ENCODE measurements at regions not wholly inside any gene's neighbourhood (a gene's known extent, or its start where the extent isn't known, plus 50 kb on each side); places are given as distances from the start of the nearest gene placed in this dataset.

DNA sequence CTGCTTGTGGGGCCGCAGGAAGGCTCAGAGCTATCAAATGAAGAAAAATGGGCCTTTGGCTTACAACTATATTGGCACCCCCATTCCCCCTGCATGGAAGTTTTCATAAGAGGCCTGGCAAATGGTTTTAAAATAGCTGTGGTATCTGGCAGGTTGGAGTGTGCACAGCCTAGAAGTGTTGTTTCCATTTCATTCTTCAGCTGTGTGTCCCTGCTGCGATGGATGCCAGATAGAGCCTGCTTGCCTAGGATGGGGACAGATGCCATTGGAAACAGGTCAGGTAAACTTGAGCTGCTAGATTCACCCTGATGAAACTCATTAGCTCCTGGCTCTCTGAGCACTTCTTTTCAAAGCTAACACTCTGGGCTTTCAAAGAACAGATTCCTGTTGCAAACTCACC, 183.3 kb downstream of the IRX1 start:
- WGBS (ENCODE audit: insufficient coverage) = 100% methylated on average over 2 of the region's 2 CpGs

DNA sequence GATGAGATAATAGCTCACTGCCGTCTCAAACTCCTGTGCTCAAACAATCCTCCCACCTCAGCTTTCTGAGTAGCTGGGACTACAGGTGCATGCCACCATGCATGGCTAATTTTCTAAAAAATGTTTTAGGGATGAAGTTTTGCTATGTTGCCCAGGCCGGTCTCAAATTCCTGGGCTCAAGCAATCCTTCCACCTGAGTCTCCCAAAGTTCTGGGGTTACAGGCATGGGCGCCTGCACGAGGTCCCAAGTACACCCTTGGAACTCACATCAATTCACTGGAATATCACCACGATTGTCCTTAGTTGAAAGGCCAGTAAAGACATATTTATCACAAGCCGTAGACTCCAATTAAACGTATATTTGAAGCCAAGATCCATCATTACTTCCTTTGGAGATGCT, 184.6 kb downstream of the IRX1 start:
- peaks cover 4% of the 10 kb centered on the region for H3K4me1 ChIP-seq (ENCODE audit: control insufficient read depth, insufficient read depth, low read length)
- DNase-seq = no peak
- H3K27me3 ChIP-seq (ENCODE audit: control insufficient read depth, insufficient read depth, low read length) = no peaks in the 10 kb centered on the region
- H3K27ac ChIP-seq (ENCODE audit: low read length) = no peak overlapping the region
- no peaks in the 10 kb centered on the region for H3K9me3 ChIP-seq (replicated peaks; ENCODE audit: control insufficient read depth, low read depth, low read length)
- H3K36me3 ChIP-seq (ENCODE audit: control insufficient read depth, insufficient read depth, low read length) = no peaks in the 10 kb centered on the region
- WGBS (ENCODE audit: insufficient coverage) = 77% methylated on average over 3 of the region's 7 CpGs
- no peak overlapping the region for H3K4me3 ChIP-seq (ENCODE audit: low read length)

More for the DNA sequence above, 183.3 kb downstream of the IRX1 start:
- Histone ChIP-seq H3K4me3 (ENCODE audit: low read length) (no peak overlapping the region), H3K4me1 (ENCODE audit: control insufficient read depth, insufficient read depth, low read length) (peaks cover 4% of the 10 kb centered on the region), H3K27me3 (ENCODE audit: control insufficient read depth, insufficient read depth, low read length) (no peaks in the 10 kb centered on the region), H3K36me3 (ENCODE audit: control insufficient read depth, insufficient read depth, low read length) (no peaks in the 10 kb centered on the region), H3K9me3 (replicated peaks; ENCODE audit: control insufficient read depth, low read depth, low read length) (no peaks in the 10 kb centered on the region), H3K27ac (ENCODE audit: low read length) (no peak overlapping the region)
- no peak for DNase-seq

DNA sequence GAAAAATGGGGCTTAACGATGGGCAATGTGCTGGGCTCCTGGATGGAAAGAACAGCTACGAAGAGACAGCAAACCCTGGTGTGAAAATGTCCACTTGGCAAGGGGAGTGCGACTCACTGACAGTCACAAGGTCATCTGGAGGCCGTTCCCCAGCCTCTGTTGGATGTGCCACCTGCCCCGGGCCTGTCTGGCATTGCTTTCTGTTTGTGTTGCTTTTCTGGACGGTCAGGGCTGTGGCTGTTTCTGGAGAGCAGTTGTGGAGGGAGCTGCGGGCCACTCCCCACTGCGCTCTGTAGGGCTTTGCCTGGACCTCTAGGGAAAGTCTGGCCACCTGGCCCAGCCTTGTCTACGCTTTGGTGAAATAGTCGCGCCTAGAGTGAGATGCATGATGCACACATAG, 185.3 kb downstream of the IRX1 start:
- peaks cover 4% of the 10 kb centered on the region for H3K4me1 ChIP-seq (ENCODE audit: control insufficient read depth, insufficient read depth, low read length)
- H3K4me3 ChIP-seq (ENCODE audit: low read length) = no peak overlapping the region
- DNase-seq = no peak
- 79% methylated on average over 11 of the region's 11 CpGs for WGBS (ENCODE audit: insufficient coverage)
- no peaks in the 10 kb centered on the region for H3K36me3 ChIP-seq (ENCODE audit: control insufficient read depth, insufficient read depth, low read length)
- no peak overlapping the region for H3K27ac ChIP-seq (ENCODE audit: low read length)
- H3K27me3 ChIP-seq (ENCODE audit: control insufficient read depth, insufficient read depth, low read length) = no peaks in the 10 kb centered on the region
- no peaks in the 10 kb centered on the region for H3K9me3 ChIP-seq (replicated peaks; ENCODE audit: control insufficient read depth, low read depth, low read length)

DNA sequence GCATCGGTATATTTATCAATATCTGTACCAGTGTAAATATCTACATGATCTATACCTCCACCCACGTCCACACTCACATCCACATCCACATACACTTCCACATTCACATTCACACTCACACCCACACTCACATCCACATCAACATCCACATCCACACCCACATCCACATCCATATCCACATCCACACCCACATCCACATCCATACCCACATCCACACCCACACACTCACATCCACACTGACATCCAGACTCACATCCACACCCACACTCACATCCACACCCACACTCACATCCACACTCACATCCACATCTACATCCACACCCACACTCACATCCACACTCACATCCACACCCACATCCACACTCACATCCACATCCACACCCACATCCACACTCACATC, 189.2 kb downstream of the IRX1 start:
- Histone ChIP-seq H3K27me3 (ENCODE audit: control insufficient read depth, insufficient read depth, low read length) (peaks cover 4% of the 10 kb centered on the region), H3K9me3 (replicated peaks; ENCODE audit: control insufficient read depth, low read depth, low read length) (no peaks in the 10 kb centered on the region), H3K4me1 (ENCODE audit: control insufficient read depth, insufficient read depth, low read length) (no peaks in the 10 kb centered on the region), H3K27ac (ENCODE audit: low read length) (no peak overlapping the region), H3K4me3 (ENCODE audit: low read length) (no peak overlapping the region), H3K36me3 (ENCODE audit: control insufficient read depth, insufficient read depth, low read length) (no peaks in the 10 kb centered on the region)
- 72% methylated on average over 2 of the region's 2 CpGs for WGBS (ENCODE audit: insufficient coverage)
- no peak for DNase-seq

DNA sequence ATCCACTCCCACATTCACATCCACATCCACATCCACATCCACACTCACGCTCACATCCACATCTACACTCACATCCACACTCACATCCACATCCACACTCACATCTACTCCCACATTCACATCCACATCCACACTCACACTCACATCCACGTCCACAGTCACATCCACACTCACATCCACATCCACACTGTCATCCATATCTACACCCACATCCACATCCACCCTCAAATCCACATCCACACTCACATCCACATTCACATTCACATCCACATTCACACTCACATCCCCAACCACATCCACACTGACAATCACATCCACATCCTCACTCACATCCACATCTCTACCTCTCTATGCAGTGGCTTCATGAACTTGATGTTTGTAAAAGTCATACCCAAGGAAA, 190.5 kb downstream of the IRX1 start:
- no peaks in the 10 kb centered on the region for H3K9me3 ChIP-seq (replicated peaks; ENCODE audit: control insufficient read depth, low read depth, low read length)
- no peak overlapping the region for H3K4me3 ChIP-seq (ENCODE audit: low read length)
- no peaks in the 10 kb centered on the region for H3K36me3 ChIP-seq (ENCODE audit: control insufficient read depth, insufficient read depth, low read length)
- H3K4me1 ChIP-seq (ENCODE audit: control insufficient read depth, insufficient read depth, low read length) = no peaks in the 10 kb centered on the region
- H3K27ac ChIP-seq (ENCODE audit: low read length) = no peak overlapping the region
- WGBS (ENCODE audit: insufficient coverage) = 90% methylated on average over 2 of the region's 2 CpGs
- DNase-seq = no peak
- peaks cover 4% of the 10 kb centered on the region for H3K27me3 ChIP-seq (ENCODE audit: control insufficient read depth, insufficient read depth, low read length)

DNA sequence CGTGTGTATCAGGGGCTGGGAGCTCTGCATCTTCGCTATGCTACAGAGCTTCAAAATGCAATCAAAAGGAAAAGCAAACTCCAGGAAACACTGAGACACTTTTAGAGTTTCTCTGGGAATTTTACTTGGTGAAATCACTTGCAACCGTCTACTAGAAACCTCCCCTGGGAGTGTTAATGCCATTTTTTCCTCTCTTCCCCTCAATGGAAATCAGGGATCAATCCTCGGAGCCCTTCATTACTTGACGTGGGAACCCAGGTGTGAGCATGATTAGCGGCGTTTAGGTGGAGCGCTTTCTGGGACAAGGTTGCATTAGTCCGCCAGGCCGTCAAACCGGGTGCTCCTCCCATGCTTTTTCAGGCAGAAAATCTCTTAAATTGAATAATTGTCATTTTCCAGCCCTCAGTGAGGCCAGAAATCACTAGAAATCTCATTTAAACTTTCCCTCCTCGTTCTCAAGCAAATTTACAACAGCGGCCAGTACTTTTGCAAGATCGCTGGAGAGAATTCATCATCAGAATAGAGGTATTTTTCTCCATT, 191.3 kb downstream of the IRX1 start:
- 46% methylated on average over 7 of the region's 14 CpGs for WGBS (ENCODE audit: insufficient coverage)
- H3K4me3 ChIP-seq (ENCODE audit: low read length) = no peak overlapping the region
- H3K27me3 ChIP-seq (ENCODE audit: control insufficient read depth, insufficient read depth, low read length) = peaks cover 4% of the 10 kb centered on the region
- DNase-seq = no peak
- H3K9me3 ChIP-seq (replicated peaks; ENCODE audit: control insufficient read depth, low read depth, low read length) = no peaks in the 10 kb centered on the region
- no peaks in the 10 kb centered on the region for H3K4me1 ChIP-seq (ENCODE audit: control insufficient read depth, insufficient read depth, low read length)
- H3K36me3 ChIP-seq (ENCODE audit: control insufficient read depth, insufficient read depth, low read length) = no peaks in the 10 kb centered on the region
- no peak overlapping the region for H3K27ac ChIP-seq (ENCODE audit: low read length)

DNA sequence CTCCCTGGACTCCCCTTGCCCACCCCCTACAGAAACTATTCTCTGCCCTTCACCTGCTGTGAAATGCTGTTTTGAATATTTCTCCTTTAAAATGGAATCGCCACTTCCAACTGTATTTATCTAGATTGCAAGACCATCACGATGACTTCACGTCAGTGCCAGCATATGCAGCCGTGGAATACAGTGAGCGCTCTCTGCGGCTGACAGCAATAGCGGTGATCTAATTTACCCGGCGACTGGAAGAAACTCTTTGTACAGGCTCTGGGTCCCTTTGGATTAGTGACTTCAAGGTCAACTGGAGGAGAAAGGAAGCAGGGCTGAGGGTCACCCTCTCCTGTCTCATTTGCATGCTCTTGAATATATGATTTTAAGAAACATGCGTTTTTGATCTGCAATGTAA, 192.0 kb downstream of the IRX1 start:
- WGBS (ENCODE audit: insufficient coverage) = 41% methylated on average over 9 of the region's 10 CpGs
- Histone ChIP-seq H3K4me3 (ENCODE audit: low read length) (no peak overlapping the region), H3K4me1 (ENCODE audit: control insufficient read depth, insufficient read depth, low read length) (no peaks in the 10 kb centered on the region), H3K36me3 (ENCODE audit: control insufficient read depth, insufficient read depth, low read length) (no peaks in the 10 kb centered on the region), H3K9me3 (replicated peaks; ENCODE audit: control insufficient read depth, low read depth, low read length) (no peaks in the 10 kb centered on the region), H3K27ac (ENCODE audit: low read length) (no peak overlapping the region), H3K27me3 (ENCODE audit: control insufficient read depth, insufficient read depth, low read length) (peaks cover 4% of the 10 kb centered on the region)
- DNase-seq = no peak

DNA sequence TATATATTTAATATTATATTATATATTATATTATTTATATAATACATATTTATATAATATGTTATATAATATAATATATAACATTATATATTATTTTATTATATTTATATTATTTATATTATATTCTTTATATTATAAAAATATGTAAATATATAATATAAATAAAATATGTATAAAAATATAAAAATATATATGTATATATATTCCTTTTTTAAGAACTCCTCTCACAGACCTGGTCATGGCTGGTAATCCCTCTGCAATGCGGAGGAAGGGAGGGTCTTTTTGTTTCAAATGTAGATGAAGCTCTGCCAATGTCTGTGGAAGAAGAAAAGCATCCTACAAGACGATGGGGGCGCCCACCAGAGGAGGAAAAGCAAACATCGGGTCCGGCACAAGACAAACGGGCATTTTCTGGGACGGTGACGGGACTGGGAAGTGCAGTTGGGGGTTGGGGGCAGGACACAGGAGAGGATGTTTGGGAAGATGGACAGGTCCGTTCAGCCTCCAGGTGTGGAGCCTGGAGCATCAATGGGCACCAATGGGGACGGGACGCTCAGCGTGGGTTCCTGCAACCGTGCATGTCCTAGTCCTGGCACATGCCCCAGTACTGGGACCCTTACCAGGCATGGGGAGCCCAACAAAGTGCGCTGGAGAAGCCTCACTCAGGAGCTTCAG, 194.0 kb downstream of the IRX1 start:
- peaks cover 4% of the 10 kb centered on the region for H3K27me3 ChIP-seq (ENCODE audit: control insufficient read depth, insufficient read depth, low read length)
- no peaks in the 10 kb centered on the region for H3K9me3 ChIP-seq (replicated peaks; ENCODE audit: control insufficient read depth, low read depth, low read length)
- no peaks in the 10 kb centered on the region for H3K4me1 ChIP-seq (ENCODE audit: control insufficient read depth, insufficient read depth, low read length)
- H3K4me3 ChIP-seq (ENCODE audit: low read length) = no peak overlapping the region
- no peak overlapping the region for H3K27ac ChIP-seq (ENCODE audit: low read length)
- no peak for DNase-seq
- no peaks in the 10 kb centered on the region for H3K36me3 ChIP-seq (ENCODE audit: control insufficient read depth, insufficient read depth, low read length)
- WGBS (ENCODE audit: insufficient coverage) = 75% methylated on average over 12 of the region's 14 CpGs

DNA sequence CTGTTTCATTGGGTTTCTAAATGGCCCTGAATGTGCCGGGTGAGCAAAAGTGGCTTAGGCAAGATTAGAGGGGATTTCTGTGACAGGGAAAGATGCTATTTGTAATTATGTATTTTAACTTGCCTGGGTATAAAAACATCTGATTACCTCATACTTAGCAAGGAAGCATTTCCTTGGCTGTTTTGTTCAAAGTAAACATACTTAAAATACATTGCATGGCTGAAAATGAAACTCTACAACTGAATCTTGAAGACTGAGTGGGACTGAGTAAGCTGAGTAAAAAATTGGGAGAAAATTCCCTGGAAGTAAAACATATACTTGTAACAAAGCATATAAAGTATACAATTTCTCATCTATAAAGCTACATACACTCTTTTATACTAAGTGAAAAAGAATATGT, 197.5 kb downstream of the IRX1 start:
- no peak overlapping the region for H3K4me3 ChIP-seq (ENCODE audit: low read length)
- H3K27ac ChIP-seq (ENCODE audit: low read length) = no peak overlapping the region
- no peaks in the 10 kb centered on the region for H3K9me3 ChIP-seq (replicated peaks; ENCODE audit: control insufficient read depth, low read depth, low read length)
- no peaks in the 10 kb centered on the region for H3K4me1 ChIP-seq (ENCODE audit: control insufficient read depth, insufficient read depth, low read length)
- H3K36me3 ChIP-seq (ENCODE audit: control insufficient read depth, insufficient read depth, low read length) = no peaks in the 10 kb centered on the region
- no CpG with 5 or more reads among the region's 1 CpG for WGBS (ENCODE audit: insufficient coverage)
- no peak for DNase-seq
- H3K27me3 ChIP-seq (ENCODE audit: control insufficient read depth, insufficient read depth, low read length) = no peaks in the 10 kb centered on the region

DNA sequence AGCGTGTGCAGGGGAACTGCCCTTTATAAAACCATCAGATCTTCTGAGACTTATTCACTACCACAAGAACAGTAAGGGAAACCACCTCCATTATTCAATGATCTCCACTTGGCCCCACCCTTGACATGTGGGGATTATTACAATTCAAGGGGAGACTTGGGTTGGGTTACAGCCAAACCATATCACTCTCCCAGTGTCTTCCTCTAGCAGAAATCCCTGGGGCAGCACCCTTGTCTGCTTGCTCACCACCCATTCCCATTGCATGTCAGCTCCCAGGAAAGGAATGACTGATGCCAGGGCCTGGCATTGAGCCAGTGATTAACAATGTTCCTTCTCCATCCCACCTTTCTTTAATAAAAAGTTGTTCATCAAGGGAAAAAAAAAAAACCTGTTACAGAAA, 199.0 kb downstream of the IRX1 start:
- WGBS (ENCODE audit: insufficient coverage) = no CpG with 5 or more reads among the region's 1 CpG
- no peaks in the 10 kb centered on the region for H3K27me3 ChIP-seq (ENCODE audit: control insufficient read depth, insufficient read depth, low read length)
- H3K27ac ChIP-seq (ENCODE audit: low read length) = no peak overlapping the region
- no peaks in the 10 kb centered on the region for H3K4me1 ChIP-seq (ENCODE audit: control insufficient read depth, insufficient read depth, low read length)
- no peaks in the 10 kb centered on the region for H3K9me3 ChIP-seq (replicated peaks; ENCODE audit: control insufficient read depth, low read depth, low read length)
- H3K4me3 ChIP-seq (ENCODE audit: low read length) = no peak overlapping the region
- no peaks in the 10 kb centered on the region for H3K36me3 ChIP-seq (ENCODE audit: control insufficient read depth, insufficient read depth, low read length)
- no peak for DNase-seq

DNA sequence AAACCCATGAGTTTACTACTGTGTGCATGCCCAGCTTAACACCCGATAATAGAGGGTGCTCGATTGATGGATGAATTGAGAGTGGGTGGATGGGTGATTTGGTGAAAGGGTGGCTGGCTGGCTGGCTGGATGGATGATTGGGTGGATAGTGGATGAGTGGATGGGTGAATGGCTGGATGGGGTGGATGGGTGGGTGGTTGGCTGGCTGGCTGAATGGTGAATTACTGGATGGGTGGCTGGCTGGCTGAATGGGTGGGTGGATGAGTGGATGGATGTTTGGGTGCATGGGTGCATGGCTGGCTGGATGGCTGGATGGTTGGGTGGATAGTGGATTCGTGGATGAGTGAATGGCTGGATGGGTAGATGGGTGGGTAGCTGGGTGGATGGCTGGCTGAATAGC, 201.1 kb downstream of the IRX1 start:
- H3K4me1 ChIP-seq (ENCODE audit: control insufficient read depth, insufficient read depth, low read length) = no peaks in the 10 kb centered on the region
- 80% methylated on average over 3 of the region's 3 CpGs for WGBS (ENCODE audit: insufficient coverage)
- no peaks in the 10 kb centered on the region for H3K9me3 ChIP-seq (replicated peaks; ENCODE audit: control insufficient read depth, low read depth, low read length)
- H3K27ac ChIP-seq (ENCODE audit: low read length) = no peak overlapping the region
- DNase-seq = no peak
- H3K4me3 ChIP-seq (ENCODE audit: low read length) = no peak overlapping the region
- H3K36me3 ChIP-seq (ENCODE audit: control insufficient read depth, insufficient read depth, low read length) = no peaks in the 10 kb centered on the region
- no peaks in the 10 kb centered on the region for H3K27me3 ChIP-seq (ENCODE audit: control insufficient read depth, insufficient read depth, low read length)

Measured in muscle of leg (tissue), 3 donors.